HG03095 (cell line): ENCODE measurements at regions not wholly inside any gene's neighbourhood (a gene's known extent, or its start where the extent isn't known, plus 50 kb on each side); places are given as distances from the start of the nearest gene placed in this dataset.

Source experiments
- ATAC-seq: cut with Tn5 transposase; IDR thresholded peaks from one replicate; pipeline ENCODE4 v1.9.1; 2021; ENCODE audit warnings: moderate library complexity; ENCODE audit not compliant: unreplicated experiment

- ATAC-seq, result no peak
These were observed 879.3 kb upstream of the SLIT2 start for GRCh38 chr4:19372390-19372789.

DNA sequence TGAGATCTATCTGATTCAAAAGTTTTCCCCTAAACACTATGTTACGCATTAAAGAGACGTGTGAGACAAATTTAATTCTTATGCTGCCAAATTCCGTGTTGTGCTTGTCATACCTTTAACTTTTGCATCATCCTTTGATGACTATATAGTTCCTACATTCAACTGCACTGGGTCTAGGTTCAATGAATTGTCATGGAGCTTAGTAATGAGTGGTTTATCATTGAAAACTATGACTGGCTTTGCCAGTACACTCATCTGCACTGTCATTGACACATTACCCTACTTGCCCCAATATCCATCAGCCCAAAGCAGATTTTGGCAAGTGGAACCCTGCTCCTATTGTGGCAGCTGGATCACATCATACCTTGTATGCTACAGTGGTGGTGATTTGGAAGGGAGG is 882.9 kb upstream of the SLIT2 start:
- ATAC-seq, result no peak

DNA sequence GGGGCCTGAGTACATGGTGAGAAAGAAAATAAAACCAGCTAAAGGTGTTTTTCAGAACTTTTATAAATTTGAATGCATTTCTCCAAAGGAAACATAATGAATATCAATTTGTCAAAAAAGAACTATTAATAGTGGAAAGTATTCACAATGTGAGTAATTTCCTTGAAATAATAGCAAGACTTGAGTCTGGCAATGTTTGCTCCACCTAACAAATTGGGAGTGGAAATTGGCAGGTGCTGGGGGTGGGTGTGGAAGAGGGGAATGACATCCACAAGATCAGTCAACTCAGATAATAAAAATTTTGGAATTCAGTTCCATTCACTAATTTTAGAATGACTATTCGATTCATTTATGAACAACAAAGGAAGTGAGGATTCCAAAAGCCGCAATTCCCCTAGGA is 884.8 kb upstream of the SLIT2 start:
- ATAC-seq, result no peak

DNA sequence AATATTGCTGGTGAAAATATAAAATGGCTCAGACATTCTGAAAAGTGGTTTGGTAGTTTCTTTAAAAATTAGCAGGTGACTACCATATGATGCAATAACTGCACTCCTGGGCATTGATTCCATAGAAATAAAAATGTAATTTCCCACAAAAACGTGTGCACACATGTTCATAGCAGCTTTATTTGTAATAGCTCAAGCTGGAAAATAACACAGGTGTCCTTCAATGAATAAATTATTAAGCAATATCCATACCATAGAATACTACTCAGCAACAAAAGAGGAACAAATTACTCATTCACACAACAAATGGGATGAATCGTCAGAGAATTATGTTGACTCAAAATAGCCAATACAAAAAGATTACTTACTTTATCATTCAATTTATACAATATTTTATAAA is 893.7 kb upstream of the SLIT2 start:
- no peak for ATAC-seq

GRCh38 chr4:19349416-19349815 is 902.3 kb upstream of the SLIT2 start:
- no peak for ATAC-seq

DNA sequence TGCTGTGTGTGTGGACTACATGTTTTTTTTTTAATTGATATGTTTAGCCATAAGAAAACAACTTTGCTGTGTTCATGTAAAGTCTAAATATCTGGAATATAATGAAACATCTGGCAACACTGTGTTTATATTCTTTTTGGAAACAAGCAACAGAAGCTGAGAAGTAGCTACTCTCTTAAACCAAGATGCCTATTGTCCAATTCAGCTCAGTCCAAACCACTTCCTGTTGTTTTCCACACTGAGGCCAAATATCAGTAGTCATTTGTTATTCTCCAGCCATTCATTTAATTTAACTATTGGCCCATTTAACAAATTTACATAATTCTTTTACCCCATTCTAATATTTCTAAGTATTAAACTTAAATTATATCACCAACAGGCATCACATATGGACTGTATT is 903.0 kb upstream of the SLIT2 start:
- no peak for ATAC-seq

DNA sequence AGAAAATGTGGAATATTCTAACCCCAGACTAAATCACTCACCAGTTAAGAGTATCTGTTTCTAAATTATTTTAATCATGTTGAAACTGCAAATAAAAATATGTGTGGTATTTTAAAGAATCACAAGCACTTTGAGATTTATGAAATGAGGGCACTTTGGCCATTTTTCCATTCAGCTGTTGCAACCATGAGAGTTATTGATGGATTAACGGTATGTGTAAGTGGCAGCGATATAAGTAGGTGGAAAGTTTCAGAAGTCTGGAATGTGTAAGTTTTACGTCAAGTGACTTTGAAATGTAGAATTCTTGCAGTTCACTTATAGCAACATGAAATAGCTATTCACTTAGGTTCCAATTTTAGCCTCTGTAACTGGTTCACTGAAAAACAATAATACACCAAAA is 905.1 kb upstream of the SLIT2 start:
- ATAC-seq, result no peak

DNA sequence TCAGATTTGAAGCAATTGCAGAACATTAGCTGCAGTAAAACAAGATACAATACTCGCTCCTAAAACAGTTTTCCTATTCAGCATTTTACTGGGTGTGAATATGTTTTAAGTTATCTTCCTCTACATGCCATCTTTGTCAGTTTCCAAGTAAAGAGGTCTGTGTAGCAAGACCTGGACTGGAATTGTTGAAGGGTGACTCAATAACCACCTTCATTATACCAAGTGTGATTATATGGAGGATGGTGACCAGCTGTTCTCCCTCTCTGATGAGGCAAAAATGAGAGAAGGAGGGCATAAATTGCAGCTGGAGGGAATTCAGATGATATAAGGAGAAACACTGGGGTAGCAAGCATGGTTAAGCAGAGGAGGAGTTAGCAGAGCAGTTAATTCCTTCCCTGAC is 922.1 kb upstream of the SLIT2 start:
- ATAC-seq, result no peak

DNA sequence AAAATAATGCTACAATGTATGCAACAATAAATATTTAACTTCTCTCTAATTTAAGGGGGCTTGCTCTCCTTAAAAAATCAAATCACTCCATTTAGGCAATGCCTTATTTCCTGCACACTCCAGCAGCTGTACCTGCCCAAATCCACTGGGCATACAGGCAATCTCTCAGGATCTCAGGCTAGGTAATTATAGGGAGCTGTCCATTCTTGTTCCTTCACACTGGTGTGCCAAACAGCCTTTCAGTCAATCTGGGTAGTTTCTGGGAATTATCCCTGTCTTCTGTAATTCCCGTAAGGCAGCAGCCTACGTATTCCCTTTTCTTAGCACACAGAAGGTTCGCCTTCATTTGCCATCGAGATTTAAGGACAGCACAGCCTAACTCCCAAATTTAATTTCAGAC is 922.6 kb upstream of the SLIT2 start:
- ATAC-seq, result no peak

DNA sequence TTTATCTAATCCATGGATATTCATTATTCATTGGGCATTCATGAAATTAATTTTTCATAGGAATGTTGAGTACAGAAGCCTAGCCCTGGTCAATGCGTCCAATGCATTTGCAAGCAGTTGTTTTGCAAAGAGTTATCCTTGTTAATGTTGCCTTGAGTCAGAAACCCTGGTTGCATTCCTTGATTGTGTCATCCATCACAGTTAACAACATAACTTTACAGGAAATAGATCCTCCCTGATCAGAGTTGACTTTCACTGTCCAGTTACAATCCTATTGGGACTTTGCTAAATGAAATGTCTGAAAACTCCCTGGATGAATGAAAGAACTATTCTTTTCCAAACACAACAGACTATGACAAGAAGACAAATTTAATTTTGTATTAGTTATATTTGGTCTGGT is 924.3 kb upstream of the SLIT2 start:
- no peak for ATAC-seq

DNA sequence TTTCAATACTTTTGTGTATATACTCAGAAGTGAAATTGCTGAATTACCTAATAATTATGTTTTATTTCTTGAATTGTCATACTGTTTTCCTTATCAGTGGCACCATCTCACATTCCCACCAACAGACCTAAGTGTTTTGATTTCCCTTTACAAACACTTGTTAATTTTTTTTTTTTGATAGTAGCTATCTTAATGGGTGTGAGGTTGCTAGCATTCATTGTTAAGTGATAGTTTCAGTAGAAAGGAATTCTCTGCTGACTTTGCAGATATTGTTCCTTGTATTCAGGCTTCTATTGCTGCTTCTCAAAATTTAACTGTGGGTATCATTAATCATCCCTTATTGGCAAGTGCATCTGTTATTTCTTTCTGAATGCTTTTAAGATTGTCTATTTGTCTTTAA is 927.5 kb upstream of the SLIT2 start:
- ATAC-seq, result no peak

DNA sequence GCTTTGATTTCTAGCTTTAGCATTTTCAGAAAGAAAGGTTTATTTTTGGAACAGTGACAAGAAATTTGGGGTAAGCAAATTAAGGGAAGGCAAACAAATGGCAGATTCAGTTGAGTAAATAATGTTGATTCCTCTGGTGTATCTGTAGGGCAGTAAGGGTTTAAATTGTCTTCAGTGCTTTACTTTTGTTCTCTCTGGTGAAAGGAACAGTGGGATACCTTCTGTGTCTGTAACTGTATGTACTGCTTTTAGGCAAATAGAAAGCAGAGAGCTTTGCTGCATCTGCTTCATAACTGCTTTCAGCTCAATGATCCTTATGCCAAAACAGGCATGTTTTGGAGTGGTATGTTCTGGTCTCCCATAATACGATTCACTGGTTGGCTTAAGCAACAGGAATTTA is 932.1 kb upstream of the SLIT2 start:
- no peak for ATAC-seq

- no peak for ATAC-seq
These were observed 934.3 kb upstream of the SLIT2 start for GRCh38 chr4:19317377-19317776.

DNA sequence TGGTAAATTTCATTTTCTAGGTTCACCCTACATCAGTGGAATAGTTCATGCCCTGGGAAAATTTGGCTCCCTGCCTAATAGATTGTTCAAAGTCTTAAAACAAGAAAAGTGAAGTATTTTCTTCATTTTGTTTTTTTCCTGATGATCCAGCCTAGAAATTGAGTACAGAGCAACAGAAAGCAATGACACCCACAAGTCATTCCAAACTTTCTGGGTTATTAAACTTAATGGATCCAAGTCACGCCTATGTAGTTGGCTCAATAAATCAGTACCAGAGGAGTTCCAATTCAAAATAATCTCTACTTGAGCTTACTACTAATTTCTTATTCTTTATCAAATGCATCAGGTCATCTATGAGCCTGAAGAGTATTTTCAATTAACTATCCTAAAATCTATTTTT is 937.6 kb upstream of the SLIT2 start:
- no peak for ATAC-seq

- ATAC-seq, result no peak
These were observed 942.3 kb upstream of the SLIT2 start for GRCh38 chr4:19309378-19309777.

- ATAC-seq, result no peak
These were observed 947.7 kb upstream of the SLIT2 start for GRCh38 chr4:19304028-19304427.

GRCh38 chr4:19301527-19301926 is 950.2 kb upstream of the SLIT2 start:
- ATAC-seq, result no peak

GRCh38 chr4:19300213-19300612 is 951.5 kb upstream of the SLIT2 start:
- ATAC-seq, result no peak

- ATAC-seq, result no peak
These were observed 952.7 kb upstream of the SLIT2 start for GRCh38 chr4:19298998-19299397.

- no peak for ATAC-seq
These were observed 957.9 kb upstream of the SLIT2 start for GRCh38 chr4:19293781-19294180.

DNA sequence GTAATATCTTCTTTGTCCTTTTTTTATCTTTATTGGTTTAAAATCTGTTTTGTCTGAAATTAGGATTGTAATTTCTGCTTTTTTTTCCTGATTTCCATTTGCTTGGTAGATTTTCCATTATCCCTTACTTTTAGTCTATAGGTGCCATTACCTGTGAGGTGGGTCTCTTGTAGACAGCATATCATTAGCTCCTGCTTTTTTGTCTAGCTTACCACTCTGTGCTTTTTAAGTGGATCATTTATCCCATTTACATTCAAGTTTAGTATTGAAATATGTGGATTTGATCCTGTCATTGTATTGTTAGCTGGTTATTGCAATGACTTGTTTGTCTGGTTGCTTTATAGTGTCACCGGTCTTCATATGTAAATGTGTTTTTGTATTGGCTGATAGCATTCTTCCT is 958.6 kb upstream of the SLIT2 start:
- ATAC-seq, result no peak

GRCh38 chr4:19286924-19287323 is 964.8 kb upstream of the SLIT2 start:
- no peak for ATAC-seq

DNA sequence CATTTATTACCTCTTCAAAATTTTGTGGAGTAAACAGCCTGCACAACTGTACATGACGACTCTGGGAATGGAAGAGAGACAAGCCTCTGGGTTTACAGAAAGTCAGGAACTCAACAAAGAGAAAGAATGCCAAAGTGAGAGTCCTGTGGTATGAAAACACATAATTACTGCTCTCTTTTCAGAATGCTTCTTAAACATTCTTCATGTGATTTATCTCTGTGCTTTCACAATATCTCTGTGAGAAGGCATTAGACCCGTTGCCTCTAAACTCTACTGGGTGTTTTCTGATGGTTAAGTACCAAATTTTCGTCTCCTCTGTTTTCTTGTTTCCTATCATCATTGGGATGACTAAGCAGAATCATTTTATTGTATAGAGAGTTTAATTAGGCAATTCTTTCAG is 966.6 kb upstream of the SLIT2 start:
- ATAC-seq, result no peak

- ATAC-seq, result no peak
These were observed 973.0 kb upstream of the SLIT2 start for GRCh38 chr4:19278665-19279064.
